Tibial nerve (tissue), 4 donors: ENCODE measurements at regions not wholly inside any gene's neighbourhood (a gene's known extent, or its start where the extent isn't known, plus 50 kb on each side); places are given as distances from the start of the nearest gene placed in this dataset.

Experiments used
- CTCF ChIP-seq, 5 experiments: fragments of 200-600 bp in 3 of 5; fragments of 450-650 bp in 2 of 5; sonication (generic) in 3 of 5; IDR thresholded peaks; one replicate each; pipeline ENCODE4 v1.5.1; 2016 to 2019; ENCODE audit warnings: antibody characterized with exemption in 5 of 5, mild to moderate bottlenecking in 3 of 5, moderate library complexity in 2 of 5
- EP300 ChIP-seq, 2 donors: sonication (generic); formaldehyde crosslinking; IDR thresholded peaks; one replicate each; pipeline ENCODE4 v1.6.1; 2017; ENCODE audit warnings: antibody characterized with exemption in 2 of 2, mild to moderate bottlenecking in 1 of 2
- POLR2A ChIP-seq, 2 donors: fragments of 450-650 bp; IDR thresholded peaks; one replicate each; pipeline ENCODE4 v1.6.1; 2017; ENCODE audit warnings: antibody characterized with exemption in 2 of 2, mild to moderate bottlenecking in 2 of 2, moderate library complexity in 2 of 2

GRCh38 chr5:56311306-56311905, 78.3 kb upstream of the ANKRD55 start:
- TF ChIP-seq CTCF (IDR thresholded peaks at IDR 0.05) (no peak), EP300 (IDR thresholded peaks at IDR 0.05) (no peak), POLR2A (IDR thresholded peaks at IDR 0.05) (no peak)
